ENCODE measurements at regions not wholly inside any gene's neighbourhood (a gene's known extent, or its start where the extent isn't known, plus 50 kb on each side); places are given as distances from the start of the nearest gene placed in this dataset.

DNA sequence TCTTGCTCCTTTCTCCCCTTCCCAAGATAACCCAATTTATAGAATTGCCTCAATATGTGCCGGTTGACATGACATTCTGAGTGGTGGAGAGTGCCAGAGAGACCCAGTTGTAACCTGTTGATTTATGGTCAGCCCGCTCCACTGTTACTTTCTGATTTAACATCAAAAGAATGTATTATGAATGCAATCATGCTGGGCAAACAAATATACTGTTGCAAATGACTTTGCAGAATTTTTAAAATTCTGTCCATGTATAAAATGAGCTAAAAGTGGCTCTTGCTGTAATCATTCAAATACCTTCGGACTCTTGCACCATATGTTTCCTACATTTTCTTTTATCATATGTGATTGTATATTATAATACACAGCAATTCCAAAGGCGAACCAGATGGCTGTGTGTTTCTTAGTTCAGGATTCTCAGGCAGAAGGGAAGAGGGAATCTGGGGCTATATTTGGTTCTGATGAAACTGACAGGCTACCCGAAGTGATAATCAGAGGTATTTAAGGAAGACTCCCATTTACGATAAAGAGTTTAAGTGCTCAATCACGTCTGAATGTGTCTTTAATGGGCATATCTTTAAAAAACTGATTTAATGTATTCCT is 131.7 kb downstream of the CLCN4 start:
- DNase-seq, result no peak

GRCh38 chrX:10296576-10296975 is 139.8 kb downstream of the CLCN4 start:
- no peak for DNase-seq

GRCh38 chrX:10310511-10310910 is 153.7 kb downstream of the CLCN4 start:
- no peak for DNase-seq

GRCh38 chrX:10314530-10315104 is 157.8 kb downstream of the CLCN4 start:
- DNase-seq, result no peak

DNA sequence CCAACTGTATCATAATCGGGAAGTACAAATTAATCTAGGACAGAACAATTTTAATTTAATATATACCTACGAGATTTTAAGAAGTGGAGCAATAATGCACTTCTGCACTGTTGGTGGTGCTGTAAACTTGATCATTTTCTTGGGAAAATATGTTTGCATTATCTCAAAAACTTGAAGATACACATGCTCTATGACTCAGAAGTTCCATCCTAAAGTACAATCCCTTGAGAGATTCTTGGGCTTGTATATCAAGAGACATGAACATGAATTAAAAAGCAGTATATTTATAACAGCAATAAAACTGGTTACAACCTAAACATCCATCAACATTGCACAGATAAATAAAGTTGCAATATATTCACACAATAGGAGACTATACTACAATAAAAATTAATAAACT is 168.8 kb downstream of the CLCN4 start:
- no peak for DNase-seq

- DNase-seq, result peak; percentile 2
These were observed 169.8 kb downstream of the CLCN4 start for GRCh38 chrX:10326578-10326977.

DNA sequence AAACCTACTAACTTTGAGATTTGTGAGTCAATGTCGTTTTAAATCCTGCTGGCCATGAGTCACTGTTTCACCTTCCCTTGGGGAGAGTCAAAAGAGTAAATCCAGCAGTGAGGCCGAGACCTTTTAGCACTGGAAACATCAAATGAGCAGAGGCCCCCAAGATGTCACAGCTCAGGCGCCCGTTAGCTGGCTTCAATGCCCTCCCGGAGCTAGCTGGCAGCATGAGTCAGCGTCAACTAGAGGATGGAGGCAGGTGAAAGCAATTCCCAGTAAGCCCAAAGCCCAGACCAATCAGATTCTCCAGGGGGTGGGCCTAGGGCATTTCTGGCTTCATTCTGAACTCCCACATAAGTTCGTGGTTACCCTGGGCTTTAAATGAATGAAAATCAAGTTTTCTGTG is 170.9 kb downstream of the CLCN4 start:
- DNase-seq, result peak; percentile 39

DNA sequence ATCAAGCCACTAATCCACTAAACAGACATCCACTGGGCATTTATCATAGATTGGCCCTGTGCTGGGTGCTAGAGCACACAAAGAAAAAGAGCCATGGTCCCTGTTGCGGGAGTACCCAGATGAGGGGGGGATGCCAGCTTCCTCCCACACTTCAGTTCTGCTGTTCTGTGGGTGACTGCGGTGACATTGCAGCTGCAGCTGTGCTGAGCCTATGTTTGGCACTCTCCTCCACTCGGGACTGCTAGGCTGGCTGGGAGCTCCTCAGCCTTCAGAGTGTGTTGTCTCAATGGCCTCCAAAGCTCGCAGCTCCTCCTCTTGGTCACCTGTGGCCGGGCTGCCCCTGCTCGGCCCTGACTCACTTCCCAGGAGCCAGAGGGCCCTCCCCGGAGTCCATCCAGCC is 173.2 kb downstream of the CLCN4 start:
- no peak for DNase-seq

- no peak for DNase-seq
These were observed 184.5 kb downstream of the CLCN4 start for GRCh38 chrX:10341309-10341708.

GRCh38 chrX:10350221-10350620 is 193.4 kb downstream of the CLCN4 start:
- DNase-seq, result no peak

DNA sequence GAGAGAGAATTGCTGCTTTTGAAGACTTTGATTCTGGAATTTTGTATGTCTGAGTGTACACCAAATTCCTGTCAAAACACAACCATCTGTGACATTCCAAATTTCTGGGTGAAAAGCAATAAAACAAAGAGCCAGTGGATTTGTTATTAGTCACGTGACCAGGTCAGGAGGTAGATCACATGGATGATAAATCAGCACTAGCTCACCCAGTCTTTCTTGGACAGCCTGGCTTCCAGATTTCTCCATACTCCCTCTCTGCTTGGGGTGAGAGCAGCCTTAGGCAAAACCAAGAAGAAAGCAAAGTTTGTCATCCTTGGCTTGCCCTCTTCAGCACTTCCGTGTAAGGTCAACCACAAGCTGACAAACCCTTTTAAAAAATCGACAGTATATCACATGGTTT is 194.2 kb downstream of the CLCN4 start:
- DNase-seq, result peak; percentile 2

DNA sequence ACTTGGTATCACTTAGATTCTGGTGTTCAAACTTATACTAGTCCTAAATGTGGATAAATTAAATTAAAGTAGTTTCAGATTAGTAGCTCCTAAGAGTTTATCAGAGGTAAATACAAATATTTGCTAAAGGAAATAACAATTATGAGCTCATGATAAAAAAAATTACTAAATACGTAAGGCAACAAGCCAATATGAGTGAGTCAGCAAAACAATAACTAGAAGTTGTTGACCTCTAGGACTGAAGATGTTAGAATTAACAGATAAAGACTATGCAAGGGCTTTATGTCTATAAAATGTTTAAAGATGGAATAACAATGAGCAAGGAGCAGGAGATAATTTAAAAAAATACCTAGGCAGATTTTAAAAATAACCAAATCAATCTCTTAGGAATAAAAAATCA is 195.8 kb downstream of the CLCN4 start:
- DNase-seq, result no peak

DNA sequence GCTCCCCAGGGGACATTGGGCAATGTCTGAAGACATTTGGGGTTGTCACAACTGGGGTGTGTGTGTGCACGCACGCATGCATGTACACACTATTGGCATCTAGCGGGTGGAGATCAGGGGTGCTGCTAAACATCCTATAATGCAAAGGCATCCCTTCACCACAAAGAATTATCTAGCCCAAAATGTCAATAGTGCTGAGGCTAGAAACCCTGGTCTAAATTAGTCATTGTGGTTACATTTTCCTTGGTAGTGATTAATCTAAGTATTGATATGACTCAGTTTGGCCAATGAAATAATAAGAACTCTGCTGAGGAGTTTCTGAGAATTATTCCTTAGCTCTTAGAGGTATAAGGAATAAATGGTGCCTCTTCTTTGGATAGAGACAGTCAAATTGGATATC is 200.2 kb downstream of the CLCN4 start:
- DNase-seq, result peak; percentile 6

- no peak for DNase-seq
These were observed 202.2 kb downstream of the CLCN4 start for GRCh38 chrX:10358958-10359357.

- no peak for DNase-seq
These were observed 203.3 kb downstream of the CLCN4 start for GRCh38 chrX:10360116-10360515.

GRCh38 chrX:10365532-10366265 is 208.9 kb downstream of the CLCN4 start:
- DNase-seq, result no peak

- no peak for DNase-seq
These were observed 210.6 kb downstream of the CLCN4 start for GRCh38 chrX:10367406-10367805.

- no peak for DNase-seq
These were observed 214.2 kb downstream of the CLCN4 start for GRCh38 chrX:10370976-10371375.

- DNase-seq, result no peak
These were observed 220.7 kb downstream of the CLCN4 start for GRCh38 chrX:10377427-10377826.

DNA sequence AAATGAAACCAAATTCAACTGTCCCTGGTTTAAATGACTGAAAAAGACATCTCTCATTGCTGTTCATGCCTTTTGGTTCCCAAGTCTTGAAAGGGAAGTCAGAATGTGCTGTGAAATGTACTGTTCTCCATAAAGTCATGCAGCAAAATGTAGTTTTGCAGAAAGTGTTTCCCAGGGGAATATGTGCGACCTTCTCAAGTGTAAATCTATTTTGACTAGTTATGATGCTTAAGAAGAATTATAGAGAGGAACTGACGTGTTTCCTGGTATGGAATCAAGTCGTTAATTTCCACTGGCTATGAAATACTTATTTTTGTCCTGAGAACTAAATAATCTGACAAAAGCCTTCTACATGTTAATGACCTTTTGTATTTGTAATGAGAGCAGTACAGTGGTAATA is 223.1 kb downstream of the CLCN4 start:
- DNase-seq, result no peak

DNA sequence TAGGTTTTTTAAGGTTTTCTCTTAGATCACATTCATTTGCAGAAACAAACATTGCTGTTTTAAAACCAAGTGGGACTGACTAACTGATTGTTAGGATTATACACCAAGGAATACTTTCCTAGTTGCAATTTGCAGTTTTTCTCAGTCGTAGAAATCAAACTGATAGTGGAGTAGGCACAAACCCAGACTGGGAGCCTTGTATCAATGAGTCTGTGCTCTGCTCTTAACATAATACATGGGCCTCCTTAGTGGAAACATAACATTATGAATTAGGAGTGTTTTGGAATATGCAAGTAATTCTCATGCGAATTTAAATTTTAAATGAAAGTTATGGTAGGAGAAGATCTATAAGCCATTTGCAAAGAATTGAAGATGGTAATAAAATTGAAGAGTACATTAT is 223.5 kb downstream of the CLCN4 start:
- no peak for DNase-seq

- no peak for DNase-seq
These were observed 224.4 kb downstream of the CLCN4 start for GRCh38 chrX:10381193-10381592.

DNA sequence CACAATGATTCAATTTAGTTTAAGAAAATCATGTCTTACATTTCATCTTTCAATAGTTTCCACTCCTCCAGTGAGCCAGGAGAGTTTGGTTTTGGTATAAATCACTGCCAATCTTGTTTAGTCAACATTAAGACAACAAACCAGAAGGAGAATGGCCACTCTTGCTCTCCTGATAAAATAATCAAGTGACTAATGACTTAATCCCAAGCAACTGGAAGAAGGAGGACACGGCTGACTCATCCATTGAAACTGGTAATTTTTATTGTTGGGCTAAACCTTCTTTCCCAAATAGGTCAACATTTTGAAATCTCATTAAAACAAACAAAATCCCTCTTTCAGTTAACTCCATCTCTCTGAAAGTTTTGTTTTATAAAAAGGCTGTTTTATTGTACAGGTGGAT is 230.2 kb downstream of the CLCN4 start:
- DNase-seq, result no peak

DNA sequence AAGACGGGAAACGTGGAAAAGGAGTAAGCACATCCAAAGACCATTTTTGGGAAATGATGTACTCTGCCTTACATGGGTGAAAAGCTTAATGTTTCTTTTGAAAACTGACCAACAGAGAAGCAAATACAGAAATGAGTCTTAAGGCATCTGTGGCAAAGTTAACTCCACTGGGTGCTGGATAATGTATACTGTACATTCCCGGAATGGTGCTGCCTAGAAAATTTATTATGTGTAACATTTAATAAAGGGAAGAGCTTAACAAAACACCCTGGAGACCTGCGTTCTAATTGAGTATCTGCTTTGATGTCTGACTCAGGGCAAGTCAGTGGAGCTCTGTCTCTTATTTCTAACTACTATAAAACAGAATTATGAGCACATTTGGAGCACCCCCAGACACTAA is 230.2 kb downstream of the MID1 start:
- no peak for DNase-seq

- no peak for DNase-seq
These were observed 227.1 kb downstream of the MID1 start for GRCh38 chrX:10393241-10393640.
